ENCODE measurements at regions not wholly inside any gene's neighbourhood (a gene's known extent, or its start where the extent isn't known, plus 50 kb on each side); places are given as distances from the start of the nearest gene placed in this dataset.

DNA sequence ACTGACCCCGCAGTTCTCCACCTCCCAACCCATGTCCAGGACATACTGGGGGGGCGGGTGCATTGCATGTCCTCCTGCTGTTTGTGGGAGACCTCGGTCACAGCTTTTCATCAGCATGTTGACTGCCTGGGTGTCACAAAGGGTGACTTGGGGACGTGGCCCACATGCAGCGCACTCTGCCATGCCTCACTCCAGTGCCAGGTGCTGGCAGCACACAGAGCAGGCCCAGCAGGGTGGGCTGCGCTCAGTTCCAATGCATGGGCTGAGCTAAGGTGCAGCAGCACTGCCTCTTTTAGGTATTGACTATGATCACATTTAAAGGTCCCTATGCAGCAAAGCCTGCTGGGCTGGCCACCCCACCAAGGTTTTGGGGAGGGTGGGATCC is 261.9 kb upstream of the SALL3 start:
- TF ChIP-seq, protein P1, sequence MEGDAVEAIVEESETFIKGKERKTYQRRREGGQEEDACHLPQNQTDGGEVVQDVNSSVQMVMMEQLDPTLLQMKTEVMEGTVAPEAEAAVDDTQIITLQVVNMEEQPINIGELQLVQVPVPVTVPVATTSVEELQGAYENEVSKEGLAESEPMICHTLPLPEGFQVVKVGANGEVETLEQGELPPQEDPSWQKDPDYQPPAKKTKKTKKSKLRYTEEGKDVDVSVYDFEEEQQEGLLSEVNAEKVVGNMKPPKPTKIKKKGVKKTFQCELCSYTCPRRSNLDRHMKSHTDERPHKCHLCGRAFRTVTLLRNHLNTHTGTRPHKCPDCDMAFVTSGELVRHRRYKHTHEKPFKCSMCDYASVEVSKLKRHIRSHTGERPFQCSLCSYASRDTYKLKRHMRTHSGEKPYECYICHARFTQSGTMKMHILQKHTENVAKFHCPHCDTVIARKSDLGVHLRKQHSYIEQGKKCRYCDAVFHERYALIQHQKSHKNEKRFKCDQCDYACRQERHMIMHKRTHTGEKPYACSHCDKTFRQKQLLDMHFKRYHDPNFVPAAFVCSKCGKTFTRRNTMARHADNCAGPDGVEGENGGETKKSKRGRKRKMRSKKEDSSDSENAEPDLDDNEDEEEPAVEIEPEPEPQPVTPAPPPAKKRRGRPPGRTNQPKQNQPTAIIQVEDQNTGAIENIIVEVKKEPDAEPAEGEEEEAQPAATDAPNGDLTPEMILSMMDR (conservative IDR thresholded peaks at IDR 0.05; ENCODE audit: low read depth, low read length): no peak
- TF ChIP-seq EZH2 (IDR thresholded peaks at IDR 0.05; ENCODE audit: borderline replicate concordance, low read depth, low read length, poor library complexity, severe bottlenecking): no peak
